NCI-H2227 (cell line): ENCODE measurements at regions not wholly inside any gene's neighbourhood (a gene's known extent, or its start where the extent isn't known, plus 50 kb on each side); places are given as distances from the start of the nearest gene placed in this dataset.

Experiments
- DNase-seq: peaks from one replicate; lab custom pipeline; 2025; ENCODE audit not compliant: unreplicated experiment; lab: John Stamatoyannopoulos, UW

- no peak for DNase-seq
Measured at GRCh38 chr5:167895899-167896659, 395.4 kb upstream of the WWC1 start.

GRCh38 chr5:167896814-167897213 lies 394.6 kb upstream of the WWC1 start:
- no peak for DNase-seq

GRCh38 chr5:167897371-167897770 lies 394.1 kb upstream of the WWC1 start:
- no peak for DNase-seq

- no peak for DNase-seq
Measured at GRCh38 chr5:167898361-167899042, 392.9 kb upstream of the WWC1 start.

GRCh38 chr5:167899490-167900070 lies 391.9 kb upstream of the WWC1 start:
- no peak for DNase-seq

- DNase-seq, result no peak
Measured at GRCh38 chr5:167900340-167900935, 391.0 kb upstream of the WWC1 start.

- DNase-seq, result no peak
Measured at GRCh38 chr5:167902298-167902697, 389.1 kb upstream of the WWC1 start.

GRCh38 chr5:167903243-167903642 lies 388.2 kb upstream of the WWC1 start:
- DNase-seq, result no peak

- no peak for DNase-seq
Measured at GRCh38 chr5:167903659-167904058, 387.8 kb upstream of the WWC1 start.

- peak; percentile 68 for DNase-seq
Measured at GRCh38 chr5:167905919-167906853, 385.3 kb upstream of the WWC1 start.

- no peak for DNase-seq
Measured at GRCh38 chr5:167908606-167909005, 382.8 kb upstream of the WWC1 start.

GRCh38 chr5:167912941-167913665 lies 378.3 kb upstream of the WWC1 start:
- no peak for DNase-seq

- DNase-seq, result no peak
Measured at GRCh38 chr5:167915237-167915636, 376.2 kb upstream of the WWC1 start.

- no peak for DNase-seq
Measured at GRCh38 chr5:167916261-167916691, 375.2 kb upstream of the WWC1 start.

GRCh38 chr5:167916706-167917105 lies 374.7 kb upstream of the WWC1 start:
- DNase-seq, result no peak

GRCh38 chr5:167918184-167918812 lies 373.1 kb upstream of the WWC1 start:
- peak; percentile 46 for DNase-seq

- no peak for DNase-seq
Measured at GRCh38 chr5:167918813-167919483, 372.5 kb upstream of the WWC1 start.

- DNase-seq, result no peak
Measured at GRCh38 chr5:167920589-167920988, 370.9 kb upstream of the WWC1 start.

GRCh38 chr5:167921796-167922195 lies 369.6 kb upstream of the WWC1 start:
- DNase-seq, result no peak
